HFF-Myc (cell line): ENCODE measurements at regions not wholly inside any gene's neighbourhood (a gene's known extent, or its start where the extent isn't known, plus 50 kb on each side); places are given as distances from the start of the nearest gene placed in this dataset.

Source experiments
- DNase-seq: peaks from one replicate; pipeline ENCODE4 v3.0.0-alpha.2; 2011; ENCODE audit warnings: low read depth; ENCODE audit errors: extremely low read depth
- H3K4me3 ChIP-seq: replicated peaks from 2 replicates; pipeline ENCODE4 v1.5.1; 2011; ENCODE audit warnings: low read depth, mild to moderate bottlenecking, control low read depth, low read length
- TF ChIP-seq, protein P1 (sequence below): IDR thresholded peaks from 2 replicates; pipeline ENCODE4 v1.5.1; 2012; ENCODE audit warnings: mild to moderate bottlenecking, low read depth, low read length, control low read depth; ENCODE audit errors: missing control alignments

DNA sequence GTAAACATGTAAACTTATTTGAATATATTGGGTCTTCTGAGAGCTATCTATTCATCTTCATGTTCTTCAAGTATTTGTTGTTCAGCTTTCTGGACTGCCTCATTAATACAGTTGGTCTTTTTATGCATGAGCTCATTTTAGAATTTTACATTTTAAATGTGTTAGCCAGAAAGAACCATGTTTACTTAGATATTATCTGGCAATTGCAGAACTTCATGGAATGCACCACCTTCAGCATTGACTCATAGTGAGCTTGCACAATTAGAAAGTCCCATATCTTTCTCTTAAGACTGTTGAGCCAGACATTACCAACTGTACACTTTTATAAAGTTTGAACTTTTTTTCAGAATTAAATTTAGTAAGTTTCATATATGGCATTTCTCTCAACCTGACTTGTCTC, 536.7 kb downstream of the RIT2 start:
- H3K4me3 ChIP-seq = no peak overlapping the region
- DNase-seq = no peak
- TF ChIP-seq, protein P1, sequence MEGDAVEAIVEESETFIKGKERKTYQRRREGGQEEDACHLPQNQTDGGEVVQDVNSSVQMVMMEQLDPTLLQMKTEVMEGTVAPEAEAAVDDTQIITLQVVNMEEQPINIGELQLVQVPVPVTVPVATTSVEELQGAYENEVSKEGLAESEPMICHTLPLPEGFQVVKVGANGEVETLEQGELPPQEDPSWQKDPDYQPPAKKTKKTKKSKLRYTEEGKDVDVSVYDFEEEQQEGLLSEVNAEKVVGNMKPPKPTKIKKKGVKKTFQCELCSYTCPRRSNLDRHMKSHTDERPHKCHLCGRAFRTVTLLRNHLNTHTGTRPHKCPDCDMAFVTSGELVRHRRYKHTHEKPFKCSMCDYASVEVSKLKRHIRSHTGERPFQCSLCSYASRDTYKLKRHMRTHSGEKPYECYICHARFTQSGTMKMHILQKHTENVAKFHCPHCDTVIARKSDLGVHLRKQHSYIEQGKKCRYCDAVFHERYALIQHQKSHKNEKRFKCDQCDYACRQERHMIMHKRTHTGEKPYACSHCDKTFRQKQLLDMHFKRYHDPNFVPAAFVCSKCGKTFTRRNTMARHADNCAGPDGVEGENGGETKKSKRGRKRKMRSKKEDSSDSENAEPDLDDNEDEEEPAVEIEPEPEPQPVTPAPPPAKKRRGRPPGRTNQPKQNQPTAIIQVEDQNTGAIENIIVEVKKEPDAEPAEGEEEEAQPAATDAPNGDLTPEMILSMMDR = no peak

DNA sequence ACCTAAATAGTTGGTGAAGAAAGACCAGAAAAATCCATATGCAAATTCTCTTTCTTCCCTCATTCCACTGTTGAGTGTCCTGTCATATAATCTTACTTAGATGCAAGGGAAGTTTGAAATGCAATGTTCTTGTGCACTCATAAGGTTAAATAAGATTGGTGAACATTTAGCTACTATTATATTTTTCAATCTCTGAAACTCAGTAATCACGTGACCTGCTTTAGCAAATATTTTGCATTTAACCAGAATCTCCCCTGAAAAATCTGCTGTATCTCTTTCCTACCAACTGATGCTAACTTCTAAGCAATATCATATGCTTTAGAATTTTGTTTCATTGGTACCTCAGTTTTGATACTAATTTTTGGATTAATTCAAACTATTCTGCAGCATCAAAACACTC, 533.2 kb downstream of the RIT2 start:
- no peak for DNase-seq
- no peak overlapping the region for H3K4me3 ChIP-seq
- TF ChIP-seq, protein P1 = no peak

DNA sequence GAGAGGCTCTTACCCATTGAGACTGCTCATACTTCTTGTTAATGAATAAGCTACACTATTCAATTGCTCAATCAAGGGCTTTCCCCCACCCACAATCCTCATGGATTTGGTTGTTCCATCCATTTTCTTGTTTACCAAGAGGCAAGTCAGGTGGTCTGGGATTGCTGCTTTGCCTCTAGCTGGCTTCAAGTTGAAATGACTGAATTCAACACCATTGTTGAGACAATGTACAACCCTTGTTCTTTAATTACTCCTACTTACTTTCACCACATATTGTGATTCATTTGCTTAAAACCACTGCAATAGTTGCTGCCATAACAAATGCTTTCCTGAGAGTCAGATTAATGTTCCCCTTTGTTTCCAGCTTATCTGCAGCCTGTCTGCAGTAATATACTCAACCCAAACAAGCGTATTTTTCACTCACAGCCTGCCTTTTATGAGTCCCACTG, 532.2 kb downstream of the RIT2 start:
- no peak for DNase-seq
- no peak overlapping the region for H3K4me3 ChIP-seq
- TF ChIP-seq, protein P1 = no peak

DNA sequence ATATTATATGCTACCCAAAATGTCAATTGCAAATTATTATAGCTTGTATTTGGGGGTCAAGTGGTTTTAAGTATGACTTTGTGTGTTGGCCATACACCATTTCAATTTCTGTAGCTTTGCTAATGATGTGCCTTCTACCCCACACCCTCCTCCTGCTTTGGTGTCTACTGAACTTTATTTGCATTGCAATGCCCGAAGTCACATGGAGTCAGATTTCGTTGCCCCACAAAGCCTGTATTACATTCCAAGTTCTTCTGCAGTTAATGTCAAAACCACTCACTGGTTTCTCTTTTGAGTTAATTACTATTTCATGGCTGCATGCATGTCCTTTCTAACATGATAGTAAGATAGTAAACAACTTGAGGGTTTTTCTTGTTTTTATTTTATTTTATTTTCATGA, 528.9 kb downstream of the RIT2 start:
- no peak for DNase-seq
- H3K4me3 ChIP-seq = no peak overlapping the region
- TF ChIP-seq, protein P1 = no peak

DNA sequence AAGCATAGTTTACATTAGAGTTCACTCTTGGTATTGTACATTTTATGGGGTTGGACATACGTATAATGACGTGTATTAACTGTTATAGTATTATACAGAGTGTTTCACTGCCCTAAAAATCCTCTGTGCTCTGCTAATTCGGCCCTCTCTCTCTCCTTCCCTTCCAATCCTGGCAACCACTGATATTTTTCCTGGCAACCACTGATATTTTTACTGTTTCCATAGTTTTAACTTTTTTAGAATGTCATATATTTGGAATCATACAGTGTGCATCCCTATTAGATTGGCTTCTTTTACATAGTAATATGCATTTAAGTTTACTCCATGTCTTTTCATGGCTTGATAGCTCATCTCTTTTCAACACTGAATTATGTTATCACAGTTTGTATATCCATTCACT, 526.7 kb downstream of the RIT2 start:
- TF ChIP-seq, protein P1 = no peak
- no peak for DNase-seq
- H3K4me3 ChIP-seq = no peak overlapping the region

- TF ChIP-seq, protein P1 = no peak
- H3K4me3 ChIP-seq = no peak overlapping the region
- DNase-seq = no peak
These were observed 510.7 kb downstream of the RIT2 start for GRCh38 chr18:42604820-42605219.

- no peak overlapping the region for H3K4me3 ChIP-seq
- DNase-seq = no peak
- TF ChIP-seq, protein P1 = no peak
These were observed 508.5 kb downstream of the RIT2 start for GRCh38 chr18:42606886-42607495.
